GM23338 (cell line): ENCODE measurements at regions not wholly inside any gene's neighbourhood (a gene's known extent, or its start where the extent isn't known, plus 50 kb on each side); places are given as distances from the start of the nearest gene placed in this dataset.

Experiments
- ATAC-seq: fragments of 200-7000 bp; cut with Tn5 transposase; 3 replicates; pipeline ENCODE4 v1.9.1; 2020
- DNase-seq: peaks from one replicate; pipeline ENCODE4 v3.0.0-alpha.2; 2015; ENCODE audit warnings: low spot score
- H2AFZ ChIP-seq: fragments of 200-600 bp; sonication (generic); 2 replicates; pipeline ENCODE4 v1.8.0; 2016; ENCODE audit warnings: antibody characterized with exemption, mild to moderate bottlenecking, moderate library complexity
- H3F3A ChIP-seq: fragments of 200-600 bp; sonication (generic); replicated peaks from 2 replicates; pipeline ENCODE4 v1.8.0; 2017; ENCODE audit warnings: antibody characterized with exemption, mixed run types, low read depth
- H3K27ac ChIP-seq: fragments of 200-600 bp; sonication (generic); 2 replicates; pipeline ENCODE4 v1.6.1; 2016; ENCODE audit warnings: low read depth
- H3K27me3 ChIP-seq: fragments of 200-600 bp; sonication (generic); 2 replicates; pipeline ENCODE4 v1.8.0; 2016; ENCODE audit warnings: mild to moderate bottlenecking, mixed run types, moderate library complexity; ENCODE audit not compliant: insufficient read depth
- H3K36me3 ChIP-seq: fragments of 200-600 bp; sonication (generic); 2 replicates; pipeline ENCODE4 v1.8.0; 2016; ENCODE audit warnings: mild to moderate bottlenecking; ENCODE audit not compliant: insufficient read depth
- H3K4me1 ChIP-seq: fragments of 200-600 bp; sonication (generic); 2 replicates; pipeline ENCODE4 v1.8.0; 2016; ENCODE audit warnings: mild to moderate bottlenecking, moderate library complexity; ENCODE audit not compliant: insufficient read depth
- H3K4me2 ChIP-seq: fragments of 200-600 bp; sonication (generic); 2 replicates; pipeline ENCODE4 v1.7.1; 2017; ENCODE audit warnings: mixed run types
- H3K4me3 ChIP-seq: fragments of 200-600 bp; sonication (generic); 2 replicates; pipeline ENCODE4 v1.6.1; 2016; ENCODE audit warnings: mixed run types
- H3K79me2 ChIP-seq: fragments of 200-600 bp; sonication (generic); replicated peaks from 2 replicates; pipeline ENCODE4 v1.8.0; 2017; ENCODE audit warnings: mild to moderate bottlenecking; ENCODE audit not compliant: insufficient read depth
- H3K9me2 ChIP-seq: fragments of 200-600 bp; sonication (generic); 2 replicates; pipeline ENCODE4 v1.8.0; 2017; ENCODE audit not compliant: insufficient read depth
- H4K20me1 ChIP-seq: fragments of 200-600 bp; sonication (generic); replicated peaks from 2 replicates; pipeline ENCODE4 v1.8.0; 2017; ENCODE audit warnings: mild to moderate bottlenecking; ENCODE audit not compliant: insufficient read depth
- H3K27ac Mint-ChIP-seq: 2 replicates; pipeline ENCODE4 v1.8.0; 2020; ENCODE audit warnings: inconsistent platforms, mild to moderate bottlenecking, moderate library complexity, mixed read lengths
- H3K27me3 Mint-ChIP-seq: 3 replicates; pipeline ENCODE4 v1.8.0; 2022; ENCODE audit warnings: low read depth, mild to moderate bottlenecking, moderate library complexity, mixed read lengths, inconsistent platforms; ENCODE audit not compliant: insufficient read depth, poor library complexity
- H3K36me3 Mint-ChIP-seq: 3 replicates; pipeline ENCODE4 v1.8.0; 2021; ENCODE audit warnings: low read depth, mild to moderate bottlenecking, inconsistent platforms, moderate library complexity, mixed read lengths
- H3K4me1 Mint-ChIP-seq: 3 replicates; pipeline ENCODE4 v1.8.0; 2020; ENCODE audit warnings: mild to moderate bottlenecking, inconsistent platforms, mixed read lengths
- H3K4me3 Mint-ChIP-seq: 3 replicates; pipeline ENCODE4 v1.8.0; 2021; ENCODE audit warnings: moderate library complexity, mild to moderate bottlenecking, inconsistent platforms, mixed read lengths
- H3K9me3 Mint-ChIP-seq: 3 replicates; pipeline ENCODE4 v1.8.0; 2020; ENCODE audit warnings: moderate library complexity, mild to moderate bottlenecking, inconsistent platforms, mixed read lengths
- EZH2phosphoT487 ChIP-seq: fragments of 200-600 bp; sonication (generic); IDR thresholded peaks from one replicate; pipeline ENCODE4 v1.8.1; 2018; ENCODE audit warnings: antibody characterized with exemption; ENCODE audit not compliant: unreplicated experiment
- JUNB ChIP-seq: IDR thresholded peaks from one replicate; pipeline ENCODE4 v1.6.1; 2016; ENCODE audit warnings: antibody characterized with exemption; ENCODE audit not compliant: unreplicated experiment
- NANOG ChIP-seq: IDR thresholded peaks from 2 replicates; pipeline ENCODE4 v1.6.1; 2016; ENCODE audit warnings: antibody characterized with exemption, borderline replicate concordance
- REST ChIP-seq: IDR thresholded peaks from one replicate; pipeline ENCODE4 v1.6.1; 2018; ENCODE audit warnings: antibody characterized with exemption; ENCODE audit not compliant: unreplicated experiment
- STAT1 ChIP-seq: IDR thresholded peaks from one replicate; pipeline ENCODE4 v1.6.1; 2016; ENCODE audit warnings: antibody characterized with exemption; ENCODE audit not compliant: unreplicated experiment
- ZNF462 ChIP-seq: fragments of 250-450 bp; sonication (Bioruptor Pico); IDR thresholded peaks from 2 replicates; pipeline ENCODE4 v1.5.0; 2020; ENCODE audit warnings: mild to moderate bottlenecking, moderate library complexity

GRCh38 chr3:178244733-178245709, 291.2 kb upstream of the KCNMB2 start (continued):
- TF ChIP-seq EZH2phosphoT487 (no peak), ZNF462 (no peak)

- H3K9me2 ChIP-seq, result no peaks in the 10 kb centered on the region
- H3K4me1 Mint-ChIP-seq, result no peaks in the 10 kb centered on the region
- no peaks in the 10 kb centered on the region for H4K20me1 ChIP-seq
- no peaks in the 10 kb centered on the region for H3K79me2 ChIP-seq
- 0 out of 2 replicates have a peak overlapping the region, but pooled peaks have one; percentile 15 for H2AFZ ChIP-seq
- no peak overlapping the region for H3K4me3 Mint-ChIP-seq
- no peak overlapping the region for H3K27ac ChIP-seq
- no peaks in the 10 kb centered on the region for H3K4me1 ChIP-seq
- H3K36me3 ChIP-seq, result 0 out of 2 replicates have a peak, but pooled peaks cover under 1% of the 10 kb centered on the region
- ATAC-seq, result no peak
- no peak overlapping the region for H3K4me3 ChIP-seq
- H3K4me2 ChIP-seq, result no peak overlapping the region
- no peaks in the 10 kb centered on the region for H3K27me3 Mint-ChIP-seq
- peaks cover 5% of the 10 kb centered on the region; the same call in 2 of the 3 replicates for H3K36me3 Mint-ChIP-seq
- H3K27ac Mint-ChIP-seq, result no peak overlapping the region
- peaks cover 6% of the 10 kb centered on the region; the same call in 2 of the 3 replicates for H3K9me3 Mint-ChIP-seq
- DNase-seq, result no peak
- H3K27me3 ChIP-seq, result no peaks in the 10 kb centered on the region
- no peaks in the 10 kb centered on the region for H3F3A ChIP-seq
- TF ChIP-seq NANOG (no peak), JUNB (no peak), EZH2phosphoT487 (no peak), REST (no peak), STAT1 (no peak)
These were observed 290.2 kb upstream of the KCNMB2 start for GRCh38 chr3:178246004-178246403.
